ENCODE measurements at regions not wholly inside any gene's neighbourhood (a gene's known extent, or its start where the extent isn't known, plus 50 kb on each side); places are given as distances from the start of the nearest gene placed in this dataset.

GRCh38 chr3:139227165-139227564, 116.7 kb upstream of the MRPS22 start:
- TF ChIP-seq CTCF (IDR thresholded peaks at IDR 0.05) (no peak), POLR2A (IDR thresholded peaks at IDR 0.05) (no peak)
